Aorta (tissue), 5 donors: ENCODE measurements at regions not wholly inside any gene's neighbourhood (a gene's known extent, or its start where the extent isn't known, plus 50 kb on each side); places are given as distances from the start of the nearest gene placed in this dataset.

Source experiments
- ATAC-seq: fragments of 200-7000 bp; cut with Tn5 transposase; one replicate; pipeline ENCODE4 v1.9.1; 2022; ENCODE audit warnings: moderate library complexity; ENCODE audit not compliant: low FRiP score
- DNase-seq, 2 donors: peaks; one replicate each; pipeline ENCODE4 v3.0.0-alpha.2; 2020
- H3K27ac ChIP-seq, 2 donors: one replicate each; pipeline ENCODE4 v1.5.1; 2013; ENCODE audit warnings: low read length in 2 of 2, mild to moderate bottlenecking in 2 of 2, moderate library complexity in 2 of 2, control low read depth in 1 of 2, inconsistent platforms in 1 of 2, low read depth in 1 of 2
- H3K27me3 ChIP-seq, 2 donors: one replicate each; pipeline ENCODE4 v1.6.1; 2013; ENCODE audit warnings: control low read depth in 1 of 2, low read length in 1 of 2, mild to moderate bottlenecking in 1 of 2, moderate library complexity in 1 of 2; ENCODE audit not compliant: insufficient read depth in 2 of 2, control insufficient read depth in 1 of 2
- H3K36me3 ChIP-seq, 2 donors: one replicate each; pipeline ENCODE4 v1.6.1; 2013; ENCODE audit warnings: control low read depth in 1 of 2, low read length in 1 of 2, mild to moderate bottlenecking in 1 of 2; ENCODE audit not compliant: insufficient read depth in 2 of 2, control insufficient read depth in 1 of 2
- H3K4me1 ChIP-seq, 2 donors: one replicate each; pipeline ENCODE4 v1.6.1; 2013; ENCODE audit warnings: low read length in 2 of 2, control low read depth in 1 of 2, mild to moderate bottlenecking in 1 of 2, moderate library complexity in 1 of 2; ENCODE audit not compliant: insufficient read depth in 2 of 2, control insufficient read depth in 1 of 2
- H3K4me3 ChIP-seq, 2 donors: one replicate each; pipeline ENCODE4 v1.5.1; 2013; ENCODE audit warnings: low read length in 2 of 2, control low read depth in 1 of 2, mild to moderate bottlenecking in 1 of 2
- H3K9me3 ChIP-seq: one replicate; pipeline ENCODE4 v1.6.1; 2013; ENCODE audit warnings: mild to moderate bottlenecking, low read length; ENCODE audit not compliant: control insufficient read depth
- WGBS, 2 donors: extraction: QIAGEN DNeasy Blood & Tissue Kit; methylation state at CpG; one replicate each; pipeline ENCODE4 v1.1.7; 2013; 5-methylcytosine and 5-hydroxymethylcytosine counted together
- intact Hi-C, 2 donors: fragments of 100-400 bp; cut with DNase I; formaldehyde crosslinking; loops; one replicate each; pipeline versions ENCODE4 v1.14.2 to v1.15.0; 2022
- donor health status: healthy with polysubstance abuse.
- donor health status: Bipolar disorder and iron deficiency.
- donor health status: DM: no; HTN: no; CAD: no.
- donor health status: DM: no; HTN: no; CAD: no.
- donor health status: DM: yes; HTN: yes; CAD: no.

GRCh38 chr5:109611505-109611904 is 78.2 kb upstream of the MAN2A1 start:
- Histone ChIP-seq H3K36me3 (no peaks in the 10 kb centered on the region), H3K27me3 (no peaks in the 10 kb centered on the region), H3K4me3 (no peak overlapping the region), H3K4me1 (no peaks in the 10 kb centered on the region), H3K27ac (no peak overlapping the region), H3K9me3 (no peaks in the 10 kb centered on the region)
- intact Hi-C loops, result no loop called here
- ATAC-seq (no peak), DNase-seq (no peak)
- 75 to 84% methylated on average over 3 of the region's 3 CpGs for WGBS, 2 donors

- Histone ChIP-seq H3K36me3 (no peaks in the 10 kb centered on the region), H3K4me3 (no peak overlapping the region), H3K9me3 (no peaks in the 10 kb centered on the region), H3K4me1 (no peaks in the 10 kb centered on the region), H3K27me3 (no peaks in the 10 kb centered on the region), H3K27ac (no peak overlapping the region)
- ATAC-seq, result no peak
- intact Hi-C loops, result no loop called here
- 87 to 89% methylated on average over 4 of the region's 4 CpGs for WGBS, 2 donors
- DNase-seq, result no peak
Observed at GRCh38 chr5:109611061-109611460, 78.7 kb upstream of the MAN2A1 start.

GRCh38 chr5:109610581-109610980 is 79.1 kb upstream of the MAN2A1 start:
- DNase-seq (no peak), ATAC-seq (no peak)
- no peak overlapping the region for H3K27ac ChIP-seq
- 79 to 91% methylated on average over 3 of the region's 3 CpGs for WGBS, 2 donors
- intact Hi-C loops, result no loop called here
- no peaks in the 10 kb centered on the region for H3K4me1 ChIP-seq
- H3K9me3 ChIP-seq, result no peaks in the 10 kb centered on the region
- H3K4me3 ChIP-seq, result no peak overlapping the region
- no peaks in the 10 kb centered on the region for H3K36me3 ChIP-seq
- H3K27me3 ChIP-seq, result no peaks in the 10 kb centered on the region

GRCh38 chr5:109605207-109605730 is 84.5 kb upstream of the MAN2A1 start:
- ATAC-seq, result no peak
- Histone ChIP-seq H3K4me1 (no peaks in the 10 kb centered on the region), H3K27me3 (no peaks in the 10 kb centered on the region), H3K36me3 (no peaks in the 10 kb centered on the region), H3K4me3 (no peak overlapping the region), H3K27ac (no peak overlapping the region), H3K9me3 (no peaks in the 10 kb centered on the region)
- 96 to 97% methylated on average over 3 of the region's 3 CpGs for WGBS, 2 donors
- intact Hi-C loops, result no loop called here
- no peak for DNase-seq

GRCh38 chr5:109604758-109605157 is 85.0 kb upstream of the MAN2A1 start:
- WGBS, 2 donors, result 99 to 100% methylated on average over 1 of the region's 1 CpG
- Histone ChIP-seq H3K4me3 (no peak overlapping the region), H3K27ac (no peak overlapping the region), H3K4me1 (no peaks in the 10 kb centered on the region), H3K9me3 (no peaks in the 10 kb centered on the region), H3K27me3 (no peaks in the 10 kb centered on the region), H3K36me3 (no peaks in the 10 kb centered on the region)
- intact Hi-C loops, result no loop called here
- DNase-seq, result no peak
- ATAC-seq, result no peak

- no peaks in the 10 kb centered on the region for H3K9me3 ChIP-seq
- H3K36me3 ChIP-seq, result no peaks in the 10 kb centered on the region
- H3K27ac ChIP-seq, result no peak overlapping the region
- no peak for DNase-seq
- no peak for ATAC-seq
- intact Hi-C loops, result no loop called here
- H3K4me1 ChIP-seq, result no peaks in the 10 kb centered on the region
- 87 to 89% methylated on average over 3 of the region's 3 CpGs for WGBS, 2 donors
- no peak overlapping the region for H3K4me3 ChIP-seq
- no peaks in the 10 kb centered on the region for H3K27me3 ChIP-seq
Observed at GRCh38 chr5:109601736-109602135, 88.0 kb upstream of the MAN2A1 start.

- ATAC-seq (no peak), DNase-seq (no peak)
- intact Hi-C loops, result no loop called here
- H3K27ac ChIP-seq, result no peak overlapping the region
- no peak overlapping the region for H3K4me3 ChIP-seq
- H3K4me1 ChIP-seq, result no peaks in the 10 kb centered on the region
- H3K9me3 ChIP-seq, result no peaks in the 10 kb centered on the region
- 82% methylated on average over 4 of the region's 4 CpGs for WGBS, 2 donors
- no peaks in the 10 kb centered on the region for H3K27me3 ChIP-seq
- no peaks in the 10 kb centered on the region for H3K36me3 ChIP-seq
Observed at GRCh38 chr5:109597893-109598292, 91.8 kb upstream of the MAN2A1 start.

GRCh38 chr5:109594217-109594616 is 95.5 kb upstream of the MAN2A1 start:
- H3K36me3 ChIP-seq, result no peaks in the 10 kb centered on the region
- DNase-seq, result no peak
- no peak for ATAC-seq
- H3K9me3 ChIP-seq, result no peaks in the 10 kb centered on the region
- H3K27me3 ChIP-seq, result no peaks in the 10 kb centered on the region
- H3K4me3 ChIP-seq, result no peak overlapping the region
- no peak overlapping the region for H3K27ac ChIP-seq
- no peaks in the 10 kb centered on the region for H3K4me1 ChIP-seq
- WGBS, 2 donors, result 90% methylated on average over 3 of the region's 3 CpGs
- intact Hi-C loops, result no loop called here

- DNase-seq (no peak), ATAC-seq (no peak)
- no peaks in the 10 kb centered on the region for H3K36me3 ChIP-seq
- intact Hi-C loops, result no loop called here
- H3K4me3 ChIP-seq, result no peak overlapping the region
- H3K27ac ChIP-seq, result no peak overlapping the region
- 97% methylated on average over 3 of the region's 3 CpGs for WGBS, 2 donors
- no peaks in the 10 kb centered on the region for H3K4me1 ChIP-seq
- H3K9me3 ChIP-seq, result no peaks in the 10 kb centered on the region
- no peaks in the 10 kb centered on the region for H3K27me3 ChIP-seq
Observed at GRCh38 chr5:109590799-109591198, 98.9 kb upstream of the MAN2A1 start.
